Epithelial cell of esophagus (primary cell): ENCODE measurements at regions not wholly inside any gene's neighbourhood (a gene's known extent, or its start where the extent isn't known, plus 50 kb on each side); places are given as distances from the start of the nearest gene placed in this dataset.

Experiments
- DNase-seq: peaks from one replicate; pipeline ENCODE4 v3.0.0; 2010; ENCODE audit warnings: low read depth
- H3K4me3 ChIP-seq: 2 replicates; pipeline ENCODE4 v1.5.1; 2011; ENCODE audit warnings: mild to moderate bottlenecking, low read length, control low read depth
- TF ChIP-seq, protein P1 (sequence below): IDR thresholded peaks from 2 replicates; pipeline ENCODE4 v1.5.1; 2011; ENCODE audit warnings: low read depth, mild to moderate bottlenecking, low read length, control low read depth, inconsistent platforms; ENCODE audit not compliant: insufficient read depth; ENCODE audit errors: missing control alignments

DNA sequence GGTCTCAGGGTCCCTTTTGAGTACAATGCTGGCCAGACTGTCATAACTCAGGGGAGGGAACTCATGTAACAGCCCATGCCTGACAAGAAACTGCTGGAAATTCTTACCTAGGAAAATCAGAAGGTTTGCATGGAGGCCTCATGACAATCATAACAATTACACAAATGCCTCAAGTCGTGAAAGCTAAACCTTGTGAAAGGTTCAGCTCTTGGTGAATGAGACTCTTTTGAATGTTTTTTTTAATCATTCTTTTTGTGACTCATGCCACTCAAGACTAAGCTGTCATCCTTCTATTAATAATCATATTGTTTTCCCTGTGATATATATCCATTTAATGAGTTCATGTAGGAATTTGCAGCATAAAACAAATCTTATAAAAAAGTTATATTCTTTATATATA lies 61.4 kb upstream of the LEKR1 start:
- H3K4me3 ChIP-seq = no peak overlapping the region
- TF ChIP-seq, protein P1, sequence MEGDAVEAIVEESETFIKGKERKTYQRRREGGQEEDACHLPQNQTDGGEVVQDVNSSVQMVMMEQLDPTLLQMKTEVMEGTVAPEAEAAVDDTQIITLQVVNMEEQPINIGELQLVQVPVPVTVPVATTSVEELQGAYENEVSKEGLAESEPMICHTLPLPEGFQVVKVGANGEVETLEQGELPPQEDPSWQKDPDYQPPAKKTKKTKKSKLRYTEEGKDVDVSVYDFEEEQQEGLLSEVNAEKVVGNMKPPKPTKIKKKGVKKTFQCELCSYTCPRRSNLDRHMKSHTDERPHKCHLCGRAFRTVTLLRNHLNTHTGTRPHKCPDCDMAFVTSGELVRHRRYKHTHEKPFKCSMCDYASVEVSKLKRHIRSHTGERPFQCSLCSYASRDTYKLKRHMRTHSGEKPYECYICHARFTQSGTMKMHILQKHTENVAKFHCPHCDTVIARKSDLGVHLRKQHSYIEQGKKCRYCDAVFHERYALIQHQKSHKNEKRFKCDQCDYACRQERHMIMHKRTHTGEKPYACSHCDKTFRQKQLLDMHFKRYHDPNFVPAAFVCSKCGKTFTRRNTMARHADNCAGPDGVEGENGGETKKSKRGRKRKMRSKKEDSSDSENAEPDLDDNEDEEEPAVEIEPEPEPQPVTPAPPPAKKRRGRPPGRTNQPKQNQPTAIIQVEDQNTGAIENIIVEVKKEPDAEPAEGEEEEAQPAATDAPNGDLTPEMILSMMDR = no peak
- peak; percentile 79 for DNase-seq

DNA sequence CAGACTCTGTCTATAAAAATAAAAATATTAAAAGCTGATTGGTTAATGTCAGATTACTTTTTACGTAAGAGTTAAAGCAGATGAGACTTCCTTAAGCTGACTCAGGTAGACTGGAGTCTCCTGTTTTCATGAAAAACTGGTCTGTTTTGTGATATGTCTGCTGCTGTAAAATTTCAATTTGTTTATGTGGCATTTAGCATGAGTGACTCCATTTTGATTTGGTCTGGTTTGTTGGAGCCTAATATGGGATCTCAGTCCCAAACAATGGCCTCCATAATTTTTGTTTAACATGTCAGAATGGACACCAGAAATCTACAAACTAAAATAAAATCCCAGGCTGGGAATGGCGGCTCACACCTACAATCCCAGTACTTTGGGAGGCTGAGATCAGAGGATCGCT lies 57.8 kb upstream of the LEKR1 start:
- no peak for DNase-seq
- TF ChIP-seq, protein P1 = no peak
- H3K4me3 ChIP-seq = no peak overlapping the region

DNA sequence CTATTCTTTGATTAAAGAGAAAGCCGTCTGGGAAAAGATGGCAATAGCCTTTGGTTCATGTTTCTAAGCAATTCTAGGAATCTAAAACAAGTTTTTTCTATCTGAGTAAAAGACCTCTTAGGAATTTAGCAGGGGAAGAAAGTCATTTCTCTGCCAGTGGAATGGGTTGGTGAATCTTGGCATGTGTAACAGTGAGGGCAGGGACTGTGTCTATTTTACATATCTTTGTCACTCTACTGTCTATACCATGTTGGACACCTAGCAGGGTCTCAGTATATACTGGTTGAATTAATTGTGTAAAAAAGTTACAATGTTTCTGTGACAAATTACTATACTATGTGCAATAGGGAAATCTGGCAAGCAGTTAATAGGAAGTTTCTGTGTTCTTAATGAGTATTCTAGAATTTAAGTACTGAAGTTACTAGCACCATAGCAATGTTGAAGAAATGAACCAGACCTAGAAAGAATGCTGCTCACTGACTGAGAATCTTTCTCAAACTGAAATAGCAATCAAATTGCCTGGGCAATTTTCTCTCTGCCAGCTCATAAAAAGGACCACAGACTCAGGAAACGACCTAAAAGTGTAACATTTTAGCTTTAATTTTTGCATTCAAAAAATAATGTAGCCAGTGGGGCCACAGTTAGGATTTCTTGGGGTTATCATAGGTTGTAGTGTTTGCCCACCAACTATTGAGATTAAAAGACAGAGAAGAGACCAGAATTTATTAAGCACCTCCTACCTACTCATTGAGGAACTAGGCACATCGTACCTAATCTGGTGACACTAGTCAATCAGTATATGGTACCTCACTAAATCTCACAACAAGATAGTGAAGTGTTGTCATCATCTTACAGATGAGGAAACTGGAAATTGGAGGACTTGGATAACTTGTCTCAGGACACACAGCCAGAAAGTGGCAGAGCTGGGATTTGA lies 56.2 kb upstream of the LEKR1 start:
- TF ChIP-seq, protein P1 = no peak
- no peak overlapping the region for H3K4me3 ChIP-seq
- no peak for DNase-seq

DNA sequence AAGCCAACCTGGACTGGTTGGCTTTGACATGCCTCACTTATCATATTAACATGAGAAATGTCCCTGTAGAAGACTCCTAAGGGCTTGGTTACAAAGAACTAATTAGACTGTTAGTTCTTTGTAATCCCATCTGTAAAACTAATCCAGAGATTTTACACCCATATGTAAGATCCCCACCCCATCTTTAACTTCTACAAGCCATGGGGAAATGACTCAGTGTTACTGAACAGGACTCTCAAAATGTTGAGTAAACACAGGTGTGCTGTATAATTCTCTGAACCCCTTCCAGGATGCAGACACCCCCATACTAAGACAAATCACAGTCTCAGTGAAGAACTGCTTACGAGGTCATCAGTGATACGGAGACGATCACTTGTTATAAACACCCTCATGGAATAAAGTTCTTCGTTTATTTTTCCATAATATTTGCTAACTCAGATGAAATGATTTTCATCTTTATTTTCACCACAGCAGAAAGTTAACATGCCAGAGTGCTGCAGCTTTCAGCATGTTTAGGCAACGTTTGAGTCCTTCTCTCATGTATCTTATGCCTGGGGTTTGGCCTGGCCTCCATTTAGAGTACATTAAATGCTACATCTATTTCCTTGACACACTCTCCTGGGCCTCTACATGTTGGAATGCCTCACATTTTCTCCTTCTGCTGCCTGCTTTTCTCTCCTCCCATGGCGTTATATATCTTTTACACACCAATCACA lies 55.3 kb upstream of the LEKR1 start:
- TF ChIP-seq, protein P1 = no peak
- peak; percentile 79 for DNase-seq
- no peak overlapping the region for H3K4me3 ChIP-seq

DNA sequence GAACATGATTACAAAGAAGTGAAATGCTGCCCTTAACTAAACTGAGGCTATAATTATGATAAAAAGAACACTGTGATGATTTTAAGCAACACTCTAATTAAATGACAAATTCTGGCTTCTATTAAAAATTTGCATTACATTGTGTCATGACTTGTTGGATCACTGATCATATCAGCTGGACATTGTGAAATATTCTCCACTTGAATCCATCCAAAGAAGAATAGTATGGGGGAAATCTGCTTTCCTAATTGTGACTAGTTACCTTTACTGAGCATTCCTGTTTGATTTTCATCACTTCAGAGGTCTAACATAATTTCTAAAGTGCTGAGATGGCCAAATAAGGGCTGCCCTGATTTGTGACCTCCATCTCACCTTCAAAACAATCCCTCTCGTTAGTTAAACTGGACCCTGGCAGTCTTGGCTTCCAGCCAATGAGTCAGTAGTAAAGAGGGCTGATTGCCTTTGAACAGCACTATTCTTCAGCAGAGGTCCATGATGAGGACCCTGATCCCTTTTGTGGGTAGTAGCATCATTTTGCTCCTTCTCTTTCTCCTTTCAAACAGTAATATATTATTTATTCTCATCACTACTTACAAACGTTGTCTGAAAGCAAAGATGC lies 53.5 kb upstream of the LEKR1 start:
- DNase-seq = no peak
- H3K4me3 ChIP-seq = no peak overlapping the region
- TF ChIP-seq, protein P1 = no peak

DNA sequence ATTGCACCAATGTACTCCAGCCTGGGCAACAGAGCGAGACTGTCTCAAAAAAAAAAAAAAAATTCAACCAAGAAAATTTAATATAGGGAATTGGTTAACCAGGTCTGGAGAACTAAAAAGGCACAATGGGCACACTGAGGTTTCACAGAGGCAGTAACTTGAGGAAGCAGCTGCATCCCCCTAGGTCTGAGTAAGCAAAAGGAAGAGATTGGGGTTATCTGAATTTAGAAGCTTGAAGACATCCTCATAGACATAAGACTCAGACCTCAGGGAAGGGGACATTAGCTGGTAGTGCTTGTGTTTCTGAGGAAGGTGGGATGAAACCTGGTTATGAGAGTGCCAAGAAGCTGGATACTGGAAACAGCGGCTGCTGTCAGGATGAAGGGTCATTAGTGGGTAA lies 50.1 kb upstream of the LEKR1 start:
- no peak for DNase-seq
- TF ChIP-seq, protein P1 = no peak

More for the DNA sequence above, 50.1 kb upstream of the LEKR1 start:
- no peak overlapping the region for H3K4me3 ChIP-seq
